GM12872 (cell line): ENCODE measurements at regions not wholly inside any gene's neighbourhood (a gene's known extent, or its start where the extent isn't known, plus 50 kb on each side); places are given as distances from the start of the nearest gene placed in this dataset.

Source experiments
- CTCF ChIP-seq: IDR thresholded peaks from 3 replicates; pipeline ENCODE4 v1.5.1; 2011; ENCODE audit warnings: low read depth, mild to moderate bottlenecking, low read length, moderate library complexity; ENCODE audit not compliant: insufficient read depth

- no peak for TF ChIP-seq CTCF
Measured at GRCh38 chr3:88000853-88001252, 58.0 kb downstream of the CGGBP1 start.

- no peak for TF ChIP-seq CTCF
Measured at GRCh38 chr3:87997966-87998365, 60.8 kb downstream of the CGGBP1 start.

GRCh38 chr3:87997298-87997697 is 61.5 kb downstream of the CGGBP1 start:
- TF ChIP-seq CTCF, result no peak

GRCh38 chr3:87996882-87997281 is 61.9 kb downstream of the CGGBP1 start:
- no peak for TF ChIP-seq CTCF

- TF ChIP-seq CTCF, result no peak
Measured at GRCh38 chr3:87993566-87993965, 65.2 kb downstream of the CGGBP1 start.

- TF ChIP-seq CTCF, result no peak
Measured at GRCh38 chr3:87987952-87988351, 70.9 kb downstream of the CGGBP1 start.

GRCh38 chr3:87982421-87982820 is 76.4 kb downstream of the CGGBP1 start:
- no peak for TF ChIP-seq CTCF

GRCh38 chr3:87979527-87979926 is 79.3 kb downstream of the CGGBP1 start:
- TF ChIP-seq CTCF, result no peak
